ENCODE measurements at regions not wholly inside any gene's neighbourhood (a gene's known extent, or its start where the extent isn't known, plus 50 kb on each side); places are given as distances from the start of the nearest gene placed in this dataset.

DNA sequence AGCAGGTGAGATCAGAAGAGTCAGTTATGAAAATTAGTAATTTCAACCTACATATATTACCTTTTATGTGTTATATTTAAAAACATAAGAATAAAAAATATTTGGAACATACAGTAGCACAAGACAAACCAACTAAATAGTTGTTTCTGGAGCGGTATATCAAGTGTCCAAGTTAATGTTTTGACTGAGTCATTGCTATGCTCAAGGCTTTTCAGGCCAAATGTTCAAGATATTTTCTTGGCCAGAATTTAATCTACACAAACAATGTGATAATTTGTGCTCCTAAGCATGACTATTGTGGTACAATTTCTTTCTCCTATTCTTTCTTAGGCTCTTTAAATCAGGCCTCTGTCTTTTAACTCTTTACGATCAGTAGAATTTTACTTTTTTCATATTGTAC is 412.4 kb downstream of the RAP2B start:
- TF ChIP-seq, protein P1, sequence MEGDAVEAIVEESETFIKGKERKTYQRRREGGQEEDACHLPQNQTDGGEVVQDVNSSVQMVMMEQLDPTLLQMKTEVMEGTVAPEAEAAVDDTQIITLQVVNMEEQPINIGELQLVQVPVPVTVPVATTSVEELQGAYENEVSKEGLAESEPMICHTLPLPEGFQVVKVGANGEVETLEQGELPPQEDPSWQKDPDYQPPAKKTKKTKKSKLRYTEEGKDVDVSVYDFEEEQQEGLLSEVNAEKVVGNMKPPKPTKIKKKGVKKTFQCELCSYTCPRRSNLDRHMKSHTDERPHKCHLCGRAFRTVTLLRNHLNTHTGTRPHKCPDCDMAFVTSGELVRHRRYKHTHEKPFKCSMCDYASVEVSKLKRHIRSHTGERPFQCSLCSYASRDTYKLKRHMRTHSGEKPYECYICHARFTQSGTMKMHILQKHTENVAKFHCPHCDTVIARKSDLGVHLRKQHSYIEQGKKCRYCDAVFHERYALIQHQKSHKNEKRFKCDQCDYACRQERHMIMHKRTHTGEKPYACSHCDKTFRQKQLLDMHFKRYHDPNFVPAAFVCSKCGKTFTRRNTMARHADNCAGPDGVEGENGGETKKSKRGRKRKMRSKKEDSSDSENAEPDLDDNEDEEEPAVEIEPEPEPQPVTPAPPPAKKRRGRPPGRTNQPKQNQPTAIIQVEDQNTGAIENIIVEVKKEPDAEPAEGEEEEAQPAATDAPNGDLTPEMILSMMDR (IDR thresholded peaks at IDR 0.05): no peak
- no peak for TF ChIP-seq POLR2A (IDR thresholded peaks at IDR 0.05)

All from body of pancreas (tissue), 4 donors.